GM19463 (cell line): ENCODE measurements at regions not wholly inside any gene's neighbourhood (a gene's known extent, or its start where the extent isn't known, plus 50 kb on each side); places are given as distances from the start of the nearest gene placed in this dataset.
"Not testable (repeated sequence)": the region's sequence is repeated elsewhere in the genome, so short reads cannot be mapped to it uniquely, and the experiment has no call there.

Experiments
- ATAC-seq: cut with Tn5 transposase; IDR thresholded peaks from one replicate; pipeline ENCODE4 v1.9.1; 2021; ENCODE audit warnings: mild to moderate bottlenecking, moderate library complexity; ENCODE audit not compliant: unreplicated experiment

- ATAC-seq: no peak
These were observed 83.3 kb upstream of the MED13L start for GRCh38 chr12:116360579-116361413.

- no peak for ATAC-seq
These were observed 84.1 kb upstream of the MED13L start for GRCh38 chr12:116361414-116362223.

GRCh38 chr12:116365114-116365513 lies 87.6 kb upstream of the MED13L start:
- no peak for ATAC-seq

GRCh38 chr12:116365606-116366455 lies 88.3 kb upstream of the MED13L start:
- ATAC-seq: no peak

GRCh38 chr12:116366456-116366776 lies 88.9 kb upstream of the MED13L start:
- no peak for ATAC-seq

- no peak for ATAC-seq
These were observed 89.3 kb upstream of the MED13L start for GRCh38 chr12:116366824-116367223.

GRCh38 chr12:116368196-116369194 lies 91.0 kb upstream of the MED13L start:
- no peak for ATAC-seq

- ATAC-seq: no peak
These were observed 92.5 kb upstream of the MED13L start for GRCh38 chr12:116370004-116370404.

GRCh38 chr12:116370886-116371580 lies 93.5 kb upstream of the MED13L start:
- ATAC-seq: no peak

GRCh38 chr12:116372815-116373214 lies 95.3 kb upstream of the MED13L start:
- no peak for ATAC-seq

GRCh38 chr12:116373572-116374206 lies 96.2 kb upstream of the MED13L start:
- ATAC-seq: no peak

- no peak for ATAC-seq
These were observed 96.7 kb upstream of the MED13L start for GRCh38 chr12:116374207-116374606.

- ATAC-seq: no peak
These were observed 97.9 kb upstream of the MED13L start for GRCh38 chr12:116375278-116375842.

GRCh38 chr12:116376354-116377193 lies 99.1 kb upstream of the MED13L start:
- no peak for ATAC-seq

- ATAC-seq: not testable (repeated sequence)
These were observed 99.7 kb upstream of the MED13L start for GRCh38 chr12:116377194-116377571.

GRCh38 chr12:116378002-116378401 lies 100.5 kb upstream of the MED13L start:
- no peak for ATAC-seq

- no peak for ATAC-seq
These were observed 102.6 kb upstream of the MED13L start for GRCh38 chr12:116380108-116380507.

- ATAC-seq: not testable (repeated sequence)
These were observed 103.2 kb upstream of the MED13L start for GRCh38 chr12:116380740-116381139.
